ENCODE measurements at regions not wholly inside any gene's neighbourhood (a gene's known extent, or its start where the extent isn't known, plus 50 kb on each side); places are given as distances from the start of the nearest gene placed in this dataset.
"Not testable (repeated sequence)": the region's sequence is repeated elsewhere in the genome, so short reads cannot be mapped to it uniquely, and the experiment has no call there.

DNA sequence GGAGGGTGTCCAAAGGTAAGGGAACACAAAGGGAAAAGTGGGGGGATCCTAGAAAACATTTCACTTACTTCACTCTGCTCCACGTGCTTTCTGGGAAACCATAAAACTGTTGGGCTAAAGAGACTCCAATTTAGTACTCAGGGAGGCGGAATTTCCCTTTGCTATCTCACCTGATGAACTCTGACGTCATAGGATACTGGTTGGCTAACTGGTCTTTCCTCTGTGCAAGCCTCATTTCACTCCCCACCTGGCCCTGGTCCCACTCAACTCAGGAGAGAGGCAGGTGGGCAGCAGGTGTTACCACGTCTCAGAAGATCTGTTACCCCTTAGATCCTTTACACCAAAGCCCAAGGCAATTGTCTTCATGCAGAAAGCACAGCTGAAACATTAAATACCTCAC, 51.8 kb upstream of the PMAIP1 start:
- no peak for DNase-seq

DNA sequence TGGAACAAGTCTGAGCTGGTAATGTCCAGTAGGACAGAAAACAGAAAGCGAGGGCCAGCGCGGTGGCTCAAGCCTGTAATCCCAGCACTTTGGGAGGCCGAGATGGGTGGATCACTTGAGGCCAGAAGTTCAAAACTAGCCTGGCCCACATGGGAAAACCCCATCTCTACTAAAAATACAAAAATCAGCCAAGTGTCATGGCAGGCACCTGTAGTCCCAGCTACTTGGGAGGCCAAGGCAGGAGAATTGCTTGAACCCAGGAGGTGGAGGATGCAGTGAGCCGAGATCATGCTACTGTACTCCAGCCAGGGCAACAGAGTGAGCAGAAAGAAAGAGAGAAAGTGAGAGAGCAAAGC, 52.3 kb upstream of the PMAIP1 start:
- not testable (repeated sequence) for DNase-seq

DNA sequence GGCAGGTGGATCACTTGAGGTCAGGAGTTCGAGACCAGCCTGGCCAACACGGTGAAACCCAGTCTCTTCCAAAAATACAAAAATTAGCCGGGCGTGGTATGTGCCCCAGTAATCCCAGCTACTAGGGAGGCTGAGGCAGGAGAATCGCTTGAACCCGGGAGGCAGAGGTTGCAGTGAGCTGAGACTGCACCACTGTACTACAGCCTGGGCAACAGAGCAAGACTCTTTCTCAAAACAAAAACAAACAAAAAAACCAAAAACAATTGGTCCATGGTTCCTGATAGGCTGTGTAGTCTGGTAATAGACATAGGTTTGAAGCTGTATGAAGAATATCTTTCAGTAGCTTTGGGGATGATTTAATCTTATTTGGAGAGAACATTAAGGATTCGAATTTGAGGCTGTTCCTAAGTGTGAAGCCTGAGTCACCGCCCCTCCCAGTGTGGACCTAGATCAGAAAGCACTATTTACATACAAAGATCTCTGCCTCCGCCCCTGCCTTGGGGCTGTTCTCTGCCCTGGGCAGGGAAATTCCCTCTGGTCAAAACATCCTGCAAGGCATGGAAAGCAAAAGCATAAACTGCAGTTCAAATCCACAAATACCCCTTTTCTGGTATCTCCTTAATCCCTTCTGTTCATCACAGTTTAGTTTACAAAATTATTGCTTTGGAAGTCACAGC, 52.8 kb upstream of the PMAIP1 start:
- DNase-seq, result no peak

DNA sequence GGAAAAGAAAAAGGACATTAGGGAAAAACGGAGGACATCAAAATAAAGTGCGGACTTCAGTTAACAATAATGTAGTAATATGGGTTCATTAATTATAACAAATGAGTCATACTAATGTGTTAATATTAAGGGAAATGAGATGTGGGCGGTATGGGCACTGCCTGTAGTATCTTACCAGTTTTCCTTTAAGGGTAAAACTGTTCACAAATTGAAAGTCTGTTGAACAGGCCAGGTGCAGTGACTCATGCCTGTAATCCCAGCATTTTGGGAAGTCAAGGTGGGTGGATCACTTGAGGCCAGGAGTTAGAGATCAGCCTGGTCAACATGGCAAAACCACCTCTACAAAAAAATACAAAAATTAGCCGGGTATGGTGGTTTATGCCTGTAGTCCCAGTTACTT, 56.8 kb upstream of the PMAIP1 start:
- DNase-seq, result no peak

DNA sequence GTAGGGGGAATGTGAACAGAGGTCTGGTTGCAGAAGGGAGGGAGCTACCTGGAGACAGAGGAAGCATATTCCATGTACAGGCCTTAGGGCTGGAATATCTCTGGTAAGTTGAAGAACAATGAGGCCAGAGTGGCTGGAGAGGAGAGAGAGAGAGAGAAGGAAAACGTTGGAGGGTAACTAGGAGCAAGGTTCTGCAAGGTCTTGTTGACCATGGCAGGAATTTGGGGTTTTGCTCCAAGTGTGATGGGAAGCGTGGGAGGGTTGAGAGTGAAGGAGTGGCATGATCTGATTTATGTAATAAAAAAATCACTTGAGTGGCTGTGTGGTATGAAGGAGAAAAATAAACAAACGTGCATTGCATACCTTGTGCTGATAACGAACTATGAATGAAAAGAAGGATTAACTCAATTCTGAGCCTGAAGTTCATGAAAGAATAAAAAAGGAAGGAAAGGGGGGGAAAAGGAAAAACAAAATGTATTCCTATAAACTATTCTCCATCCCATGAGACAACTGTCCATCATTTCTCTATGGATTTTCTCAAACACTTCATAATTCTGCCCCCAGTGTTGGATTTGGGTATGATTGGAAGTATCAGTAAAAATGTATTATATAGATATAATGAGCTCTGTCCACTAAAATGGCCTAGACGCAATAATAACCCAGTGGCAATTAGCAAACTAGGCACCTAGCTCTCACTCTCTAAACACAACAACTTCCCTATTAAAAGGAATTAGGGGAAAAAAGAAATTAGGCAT, 59.7 kb upstream of the PMAIP1 start:
- no peak for DNase-seq

DNA sequence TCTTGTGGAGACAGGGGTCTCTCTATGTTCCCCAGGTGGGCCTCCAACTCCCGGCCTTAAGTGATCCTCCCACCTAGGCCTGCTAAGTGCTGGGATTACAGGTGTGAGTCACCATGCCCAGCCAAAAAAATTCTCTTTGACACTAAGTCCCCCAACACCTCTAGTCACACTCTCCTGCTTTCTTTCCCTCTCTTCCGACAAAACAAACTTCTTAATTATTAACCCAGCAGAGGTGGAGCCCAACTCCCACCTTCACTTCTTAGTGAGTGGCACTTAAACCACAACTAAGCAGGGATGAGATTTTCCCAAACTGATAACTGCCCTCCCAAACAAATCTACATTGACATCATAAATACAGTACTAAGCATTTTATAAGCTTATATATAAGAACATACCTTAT, 60.5 kb upstream of the PMAIP1 start:
- no peak for DNase-seq

DNA sequence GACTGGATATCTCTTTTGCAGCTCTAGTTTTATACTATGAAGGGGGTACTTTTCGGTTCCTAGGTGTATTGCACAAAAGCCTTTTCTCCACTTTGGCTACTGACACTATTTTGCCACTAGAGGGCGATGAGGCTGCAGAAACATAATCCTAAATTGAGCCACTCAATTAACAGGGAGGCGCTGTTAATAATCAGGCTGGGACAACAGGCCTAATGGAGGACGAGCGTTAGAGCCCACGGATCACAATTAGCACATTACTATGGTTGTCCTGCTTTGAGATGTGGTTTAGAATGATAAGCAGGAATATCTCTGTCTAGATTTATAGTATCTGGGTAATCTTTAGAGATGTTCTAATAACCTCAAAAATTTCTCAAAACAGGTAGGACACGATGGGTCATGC, 62.2 kb upstream of the PMAIP1 start:
- DNase-seq, result no peak

DNA sequence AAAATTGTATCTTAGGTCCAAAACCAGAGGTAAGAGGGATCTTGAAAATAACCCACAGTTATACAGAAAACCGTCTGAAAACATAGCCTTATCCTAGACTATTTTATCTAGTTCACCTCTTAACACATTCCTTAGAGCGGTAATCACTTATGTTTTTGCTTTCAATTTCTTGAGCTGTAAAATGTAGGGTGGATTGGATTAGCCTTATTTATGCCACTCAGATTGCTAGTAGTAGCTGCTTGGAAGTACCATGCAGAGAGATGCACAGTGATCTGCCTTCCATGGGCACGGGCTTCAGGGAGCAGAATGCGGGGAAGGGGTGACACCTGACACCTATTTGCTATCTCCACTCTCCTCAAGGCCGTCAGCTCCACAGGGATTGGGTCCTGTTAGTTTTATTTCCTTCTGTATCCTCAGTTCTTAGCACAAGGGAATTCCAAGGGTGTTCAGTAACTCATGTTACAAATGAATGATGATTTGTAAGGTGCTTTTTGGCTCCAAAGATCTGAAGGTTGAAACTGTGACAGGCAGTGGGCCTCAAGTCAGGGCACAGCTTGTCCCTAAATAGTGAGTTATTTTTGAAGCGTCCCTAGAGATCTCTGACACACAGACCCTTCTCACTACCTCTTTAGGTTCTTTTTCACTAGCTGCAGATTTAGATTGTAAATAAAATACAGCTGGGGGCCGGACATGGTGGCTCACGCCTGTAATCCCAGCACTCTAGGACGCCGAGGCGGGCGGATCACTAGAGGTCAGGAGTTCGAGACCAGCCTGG, 64.0 kb upstream of the PMAIP1 start:
- no peak for DNase-seq

DNA sequence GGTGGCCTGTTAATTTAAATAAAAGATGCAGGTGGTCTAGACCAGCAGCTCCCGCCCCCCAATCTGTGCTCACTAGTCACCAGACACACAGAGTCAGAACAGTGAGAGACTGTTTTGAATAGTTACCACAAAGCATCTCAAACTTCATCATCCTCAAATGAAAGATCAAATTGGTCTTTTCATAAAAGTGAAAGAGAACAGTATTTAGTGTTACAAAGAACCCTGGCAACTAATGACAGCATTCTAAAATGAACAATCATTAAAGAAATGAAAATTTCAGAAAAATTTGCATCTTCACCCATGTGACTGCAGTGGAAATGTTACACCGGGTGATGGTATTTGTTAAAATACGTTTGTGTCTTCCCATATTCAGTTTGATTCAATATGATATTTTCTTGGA, 65.5 kb upstream of the PMAIP1 start:
- DNase-seq, result no peak

DNA sequence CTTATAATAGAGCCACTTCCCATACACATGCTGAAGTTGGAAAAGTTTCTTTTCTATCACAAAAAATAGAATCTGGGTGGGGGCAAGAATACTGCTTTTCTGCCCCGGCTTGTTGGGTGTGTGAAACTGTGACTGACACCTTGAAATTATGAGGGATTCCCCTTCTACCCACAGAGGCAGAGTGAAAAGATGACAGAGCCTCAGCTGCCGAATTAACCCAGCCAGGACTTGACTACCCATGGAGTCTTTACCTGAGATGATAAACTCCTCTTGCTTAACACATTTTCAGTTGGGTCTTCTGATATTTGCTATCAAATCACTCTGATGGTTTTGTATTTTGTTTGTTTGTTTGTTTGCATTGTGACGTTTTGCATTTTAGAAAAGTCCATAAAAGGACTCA, 66.0 kb upstream of the PMAIP1 start:
- no peak for DNase-seq

DNA sequence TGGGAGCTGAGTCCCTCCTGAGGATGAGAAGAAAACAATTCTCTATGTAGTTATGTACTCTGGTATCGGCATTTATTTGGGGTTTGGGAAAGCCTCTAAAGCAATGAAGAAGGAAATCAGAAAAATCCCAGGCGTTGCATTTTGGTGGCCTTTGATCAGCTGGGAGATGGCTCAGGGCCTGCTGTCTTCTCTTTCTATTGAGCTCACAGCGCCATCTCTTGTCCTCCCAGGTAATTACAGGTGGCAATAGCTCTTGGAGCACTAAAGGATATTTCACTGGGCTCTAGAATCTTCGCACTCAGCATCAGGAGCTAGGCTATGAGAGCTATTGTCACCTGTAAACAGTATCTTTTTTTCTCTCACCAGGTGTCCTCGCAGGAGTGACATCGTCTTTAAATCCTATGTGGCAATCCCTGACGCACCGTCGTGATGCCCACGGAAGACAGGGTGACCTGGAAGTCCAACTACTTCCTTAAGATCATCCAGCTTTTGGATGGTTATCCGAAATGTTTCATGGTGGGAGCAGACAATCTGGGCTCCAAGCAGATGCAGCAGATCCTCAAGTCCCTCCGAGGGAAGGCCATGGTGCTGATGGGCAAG, 76.1 kb upstream of the PMAIP1 start:
- peak; percentile 23 for DNase-seq

DNA sequence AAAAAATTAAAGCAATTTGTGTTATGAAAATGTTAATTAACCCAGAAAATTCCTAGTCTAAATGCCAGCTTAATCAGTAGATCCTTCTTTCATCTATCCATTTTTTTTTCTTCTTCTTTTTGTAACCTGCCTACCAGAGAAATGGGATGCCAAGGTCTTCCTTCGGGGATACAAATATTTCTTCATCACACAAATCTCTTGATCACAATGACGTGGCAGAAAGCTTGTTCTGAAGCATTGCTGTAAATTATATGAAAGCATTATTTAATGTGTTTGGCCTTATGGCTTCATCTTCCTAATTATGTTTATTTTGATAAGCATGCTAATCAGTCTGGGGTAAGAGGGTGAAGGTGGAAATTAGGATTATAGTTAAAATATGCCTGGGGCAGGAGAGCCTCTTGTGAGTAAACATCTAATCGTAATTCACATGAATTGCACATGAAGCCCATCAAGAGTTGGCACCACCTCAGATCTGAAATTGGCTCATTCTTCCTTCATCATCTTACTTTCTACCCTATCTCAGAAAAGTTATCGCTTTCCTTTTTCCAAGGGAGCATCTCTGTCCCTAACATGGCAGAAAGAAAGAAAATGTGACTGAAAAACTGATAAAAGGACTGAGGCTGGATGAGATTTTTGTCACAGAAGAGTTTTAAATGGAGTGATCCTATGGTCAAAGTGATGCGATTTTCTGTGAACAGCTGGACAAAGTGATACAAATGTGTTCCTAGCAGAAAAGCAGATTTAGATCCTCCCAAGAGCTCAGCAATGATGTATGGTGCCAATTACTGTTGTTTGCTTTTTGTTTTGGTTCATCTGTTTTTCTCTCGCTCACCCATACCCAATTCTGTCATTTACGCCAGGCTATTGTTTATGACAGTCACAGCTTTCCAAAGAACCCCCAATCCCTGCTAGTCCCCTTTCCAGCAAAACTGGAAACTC, 76.9 kb upstream of the PMAIP1 start:
- DNase-seq, result no peak

DNA sequence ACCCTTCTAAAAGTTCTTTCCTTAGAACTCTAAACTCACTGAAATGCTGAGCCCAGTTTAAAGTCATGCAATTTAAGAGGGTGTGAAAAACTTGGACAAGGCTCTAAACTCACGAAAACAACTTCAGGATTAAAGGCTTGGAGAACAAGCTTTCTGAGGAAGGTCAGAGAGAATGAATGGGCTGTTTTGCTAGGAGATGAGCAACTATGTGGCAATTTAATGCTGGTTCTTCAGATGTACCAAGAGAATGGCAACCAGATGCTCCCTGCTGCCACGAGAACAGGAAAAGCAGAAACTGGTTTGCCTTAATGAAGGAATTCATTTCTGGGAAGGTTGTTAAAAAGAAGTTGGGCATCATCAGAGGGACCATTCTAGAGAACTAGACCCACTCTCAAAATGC, 77.8 kb upstream of the PMAIP1 start:
- no peak for DNase-seq

DNA sequence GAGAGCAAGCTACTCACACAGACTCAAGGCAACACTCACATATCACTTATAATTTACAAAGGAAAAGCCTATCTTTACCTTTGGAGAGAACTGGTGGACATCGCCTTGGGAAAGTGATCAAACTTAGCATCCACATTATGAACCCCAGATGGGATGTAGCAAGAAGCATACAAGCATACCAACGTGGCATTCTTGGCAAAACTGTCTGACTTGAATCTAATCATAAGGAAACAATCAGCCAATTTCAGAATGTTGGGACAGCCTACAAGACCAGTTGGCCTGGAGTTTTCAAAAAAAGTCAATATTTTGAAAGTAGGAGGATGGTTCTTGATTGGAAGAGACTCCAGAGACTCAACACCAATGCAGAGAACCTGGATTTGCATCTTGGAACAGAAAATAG, 79.1 kb upstream of the PMAIP1 start:
- DNase-seq, result no peak

DNA sequence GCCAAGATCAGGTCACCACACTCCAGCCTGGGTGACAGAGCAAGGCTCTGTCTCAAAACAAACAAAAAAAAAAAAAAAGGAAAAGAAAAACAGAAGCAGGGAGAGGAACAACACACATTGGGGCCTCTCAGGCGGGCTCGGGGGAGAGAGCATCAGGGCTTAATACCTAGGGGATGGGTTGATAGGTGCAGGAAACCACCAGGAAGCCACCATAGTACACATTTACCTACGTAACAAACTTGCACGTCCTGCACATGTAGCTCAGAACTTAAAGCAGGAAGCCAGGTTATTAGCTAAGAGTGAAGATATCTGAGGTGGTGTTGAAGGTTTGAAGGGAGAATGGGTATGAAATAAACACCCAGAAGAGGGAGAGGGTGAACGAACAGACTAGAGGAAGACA, 81.0 kb upstream of the PMAIP1 start:
- DNase-seq, result no peak

DNA sequence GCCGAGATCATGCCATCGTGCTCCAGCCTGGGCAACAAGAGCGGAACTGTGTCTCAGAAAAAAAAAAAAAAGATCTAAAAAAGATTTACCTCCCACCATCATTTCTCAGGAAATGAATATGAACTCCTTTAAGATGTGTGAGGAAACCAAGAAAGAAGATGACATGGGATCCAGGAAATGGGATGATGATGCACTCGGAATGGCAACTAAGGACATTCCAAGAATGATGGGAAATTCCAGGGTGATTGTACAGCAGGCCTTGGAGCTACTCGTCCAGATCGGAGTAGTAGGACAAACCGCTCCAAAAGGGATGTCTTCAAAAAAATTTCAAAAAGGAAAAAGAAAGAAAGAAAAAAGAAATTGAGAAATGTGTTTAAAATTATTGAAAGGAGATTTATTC, 84.9 kb upstream of the PMAIP1 start:
- no peak for DNase-seq

DNA sequence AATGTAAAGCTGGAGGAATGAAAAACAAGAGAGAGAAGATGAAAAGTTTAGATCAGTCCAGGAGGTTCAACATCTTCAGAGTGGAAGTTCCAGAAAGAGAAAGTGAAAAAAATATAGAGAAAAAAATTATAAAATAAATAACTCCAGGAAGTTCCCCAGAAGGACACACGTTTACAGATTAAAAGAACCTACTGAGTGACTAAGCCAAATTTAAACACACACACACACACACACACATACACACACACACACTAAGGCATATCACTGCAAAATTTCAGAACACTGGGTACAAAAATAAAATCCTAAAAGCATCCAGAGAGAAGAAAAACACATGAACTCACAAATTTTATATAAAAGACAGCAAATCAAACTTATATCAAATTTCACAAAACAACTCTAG, 85.9 kb upstream of the PMAIP1 start:
- no peak for DNase-seq

DNA sequence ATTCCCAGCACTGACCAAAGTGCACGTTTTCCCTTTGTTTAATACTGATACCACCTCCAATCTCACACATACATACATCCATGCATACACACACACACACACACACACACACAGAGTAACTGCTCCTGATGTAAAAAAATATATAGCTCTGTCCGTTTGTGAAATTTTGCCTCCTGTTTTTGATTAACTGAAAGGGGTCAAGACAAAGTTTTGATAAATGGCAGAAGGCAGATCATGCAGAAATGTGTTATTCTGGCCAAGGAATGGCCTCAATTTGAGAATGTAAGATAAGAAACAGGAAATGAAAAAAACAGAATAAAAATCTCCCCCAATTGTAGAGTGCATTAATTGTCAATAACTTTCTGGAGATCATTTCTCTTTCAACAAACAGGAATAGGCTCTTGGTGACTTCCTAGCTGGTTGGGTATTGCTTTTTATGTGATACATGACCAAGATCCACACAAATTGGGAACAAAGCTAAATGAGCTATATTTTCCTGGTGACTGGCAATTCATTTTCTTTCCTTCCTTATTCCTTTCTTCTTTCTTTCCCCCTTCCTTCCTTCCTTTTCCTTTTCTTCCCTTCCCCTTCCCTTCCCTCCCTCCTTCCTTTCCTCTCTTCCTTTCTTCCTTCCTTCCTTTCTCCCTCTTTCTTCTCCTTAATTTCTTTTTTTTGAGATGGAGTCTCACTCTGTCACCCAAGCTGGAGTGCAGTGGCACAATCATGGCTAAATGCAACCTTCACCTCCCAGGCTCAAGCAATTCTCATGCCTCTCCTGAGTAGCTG, 88.9 kb upstream of the PMAIP1 start:
- DNase-seq, result no peak

DNA sequence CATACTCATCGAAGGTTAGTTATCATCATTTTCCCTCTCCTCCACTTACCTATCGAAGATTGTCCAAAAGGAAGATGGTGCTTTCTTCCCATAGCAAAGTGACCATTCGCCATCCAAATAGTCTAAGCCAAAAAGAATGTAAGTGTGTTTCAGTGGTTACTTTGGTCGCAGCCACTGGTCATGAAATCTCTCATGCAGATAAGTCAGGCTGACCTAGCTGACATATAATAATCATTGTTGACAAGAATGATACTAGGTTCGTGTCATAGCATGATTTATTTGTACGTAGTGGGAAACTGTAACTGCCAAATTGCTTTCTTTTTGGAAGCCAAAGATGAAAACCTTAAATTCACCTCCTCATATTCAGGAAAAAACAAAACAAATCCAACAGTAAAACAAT, 89.6 kb upstream of the PMAIP1 start:
- DNase-seq, result no peak

DNA sequence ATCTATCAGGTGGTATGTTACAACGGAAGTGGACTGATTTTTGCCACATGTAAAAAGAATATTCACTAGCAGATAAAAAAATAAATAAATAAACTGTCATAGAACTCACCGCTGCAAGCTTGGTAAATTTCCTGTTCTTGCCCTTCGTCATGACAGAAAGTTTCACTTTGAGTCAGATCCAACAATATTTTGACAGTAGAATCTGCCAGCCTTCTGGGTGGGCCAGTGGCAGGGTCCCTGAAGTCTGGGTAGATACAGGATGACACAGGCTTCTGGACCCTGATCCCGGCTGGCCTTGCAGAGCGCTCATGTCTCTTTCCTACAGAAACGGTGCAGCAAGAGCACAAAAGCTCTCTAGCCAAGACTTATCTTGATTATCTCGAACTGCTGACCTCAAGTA, 97.8 kb upstream of the PMAIP1 start:
- no peak for DNase-seq

DNA sequence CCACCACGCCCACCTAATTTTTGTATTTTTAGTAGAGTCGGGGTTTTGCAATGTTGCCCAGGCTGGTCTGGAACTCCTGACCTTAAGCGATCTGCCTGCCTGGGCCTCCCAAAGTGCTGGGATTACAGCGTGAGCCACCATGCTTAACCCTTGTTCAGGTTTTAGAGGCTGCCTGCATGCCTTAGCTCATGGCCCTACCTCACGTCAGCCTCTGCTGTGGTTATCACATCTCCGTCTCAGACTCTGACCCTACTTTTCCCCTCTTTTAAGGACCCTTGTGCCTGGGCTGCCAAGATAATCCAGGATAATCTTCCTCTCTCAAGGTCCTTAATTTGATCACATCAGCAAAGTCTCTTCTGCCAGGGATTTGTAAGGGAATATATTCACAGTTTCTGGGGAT, 98.2 kb upstream of the PMAIP1 start:
- no peak for DNase-seq

DNA sequence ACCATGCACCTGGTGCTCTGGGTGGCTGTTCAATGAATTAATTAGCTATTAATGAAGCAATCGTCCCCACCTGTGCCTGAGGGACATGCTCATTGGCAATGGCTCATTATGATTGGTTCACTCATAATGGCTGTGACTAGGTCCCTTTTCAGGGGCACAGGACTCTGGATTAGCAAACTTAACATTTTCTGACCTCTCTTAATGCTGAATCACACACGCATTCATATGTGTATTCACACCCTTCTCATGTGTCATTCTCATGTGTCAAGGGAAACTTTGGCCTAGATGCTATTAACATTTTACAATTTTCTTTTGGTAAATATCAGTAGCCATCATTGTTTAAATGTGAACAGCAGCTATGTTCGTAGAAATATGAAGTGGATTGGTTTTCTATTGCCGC, 98.9 kb upstream of the PMAIP1 start:
- DNase-seq, result no peak

Data from NCI-H187 treated with DMSO at 0.1 percent for 48 hours (cell line).